Testis (tissue), 2 donors: ENCODE measurements at regions not wholly inside any gene's neighbourhood (a gene's known extent, or its start where the extent isn't known, plus 50 kb on each side); places are given as distances from the start of the nearest gene placed in this dataset.

ENCODE experiments used
- CTCF ChIP-seq, 3 experiments: fragments of 450-650 bp in 2 of 3; fragments of 200-600 bp in 1 of 3; sonication (generic) in 1 of 3; IDR thresholded peaks; one replicate each; pipeline ENCODE4 v1.5.1; 2016 to 2019; ENCODE audit warnings: antibody characterized with exemption in 3 of 3, mild to moderate bottlenecking in 2 of 3, moderate library complexity in 1 of 3
- POLR2A ChIP-seq: fragments of 450-650 bp; IDR thresholded peaks from one replicate; pipeline ENCODE4 v1.6.1; 2017; ENCODE audit warnings: antibody characterized with exemption, mild to moderate bottlenecking, moderate library complexity

- no peak for TF ChIP-seq POLR2A
- no peak for TF ChIP-seq CTCF (IDR thresholded peaks at IDR 0.05)
Measured at GRCh38 chr16:66182592-66182991, 183.9 kb upstream of the CDH5 start.
